ENCODE measurements at regions not wholly inside any gene's neighbourhood (a gene's known extent, or its start where the extent isn't known, plus 50 kb on each side); places are given as distances from the start of the nearest gene placed in this dataset.
"Not testable (repeated sequence)": the region's sequence is repeated elsewhere in the genome, so short reads cannot be mapped to it uniquely, and the experiment has no call there.

- not testable (repeated sequence) for TF ChIP-seq CTCF (conservative IDR thresholded peaks at IDR 0.05); ZFX (IDR thresholded peaks at IDR 0.05)
These were observed 151.8 kb downstream of the KBTBD2 start for GRCh38 chr7:32739749-32740148.
